ENCODE measurements at regions not wholly inside any gene's neighbourhood (a gene's known extent, or its start where the extent isn't known, plus 50 kb on each side); places are given as distances from the start of the nearest gene placed in this dataset.

GRCh38 chr3:134300520-134300919 is 49.9 kb upstream of the RYK start:
- TF ChIP-seq, protein P1, sequence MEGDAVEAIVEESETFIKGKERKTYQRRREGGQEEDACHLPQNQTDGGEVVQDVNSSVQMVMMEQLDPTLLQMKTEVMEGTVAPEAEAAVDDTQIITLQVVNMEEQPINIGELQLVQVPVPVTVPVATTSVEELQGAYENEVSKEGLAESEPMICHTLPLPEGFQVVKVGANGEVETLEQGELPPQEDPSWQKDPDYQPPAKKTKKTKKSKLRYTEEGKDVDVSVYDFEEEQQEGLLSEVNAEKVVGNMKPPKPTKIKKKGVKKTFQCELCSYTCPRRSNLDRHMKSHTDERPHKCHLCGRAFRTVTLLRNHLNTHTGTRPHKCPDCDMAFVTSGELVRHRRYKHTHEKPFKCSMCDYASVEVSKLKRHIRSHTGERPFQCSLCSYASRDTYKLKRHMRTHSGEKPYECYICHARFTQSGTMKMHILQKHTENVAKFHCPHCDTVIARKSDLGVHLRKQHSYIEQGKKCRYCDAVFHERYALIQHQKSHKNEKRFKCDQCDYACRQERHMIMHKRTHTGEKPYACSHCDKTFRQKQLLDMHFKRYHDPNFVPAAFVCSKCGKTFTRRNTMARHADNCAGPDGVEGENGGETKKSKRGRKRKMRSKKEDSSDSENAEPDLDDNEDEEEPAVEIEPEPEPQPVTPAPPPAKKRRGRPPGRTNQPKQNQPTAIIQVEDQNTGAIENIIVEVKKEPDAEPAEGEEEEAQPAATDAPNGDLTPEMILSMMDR (IDR thresholded peaks at IDR 0.05 in 2 of 3, conservative IDR thresholded peaks at IDR 0.05 in 1 of 3; ENCODE audit: borderline replicate concordance in 1 of 3, insufficient read depth in 1 of 3, low read depth in 2 of 3, low read length in 2 of 3): peak in 2 of 3 experiments; percentile 32 to 38; a peak in 4 of 6 replicates
- TF ChIP-seq SP1 (IDR thresholded peaks at IDR 0.05; ENCODE audit: low read depth): no peak
- TF ChIP-seq POLR2AphosphoS5 (IDR thresholded peaks at IDR 0.05; ENCODE audit: low read depth, low read length): no peak
- no peak for TF ChIP-seq EZH2 (IDR thresholded peaks at IDR 0.05)
- TF ChIP-seq, protein P2, sequence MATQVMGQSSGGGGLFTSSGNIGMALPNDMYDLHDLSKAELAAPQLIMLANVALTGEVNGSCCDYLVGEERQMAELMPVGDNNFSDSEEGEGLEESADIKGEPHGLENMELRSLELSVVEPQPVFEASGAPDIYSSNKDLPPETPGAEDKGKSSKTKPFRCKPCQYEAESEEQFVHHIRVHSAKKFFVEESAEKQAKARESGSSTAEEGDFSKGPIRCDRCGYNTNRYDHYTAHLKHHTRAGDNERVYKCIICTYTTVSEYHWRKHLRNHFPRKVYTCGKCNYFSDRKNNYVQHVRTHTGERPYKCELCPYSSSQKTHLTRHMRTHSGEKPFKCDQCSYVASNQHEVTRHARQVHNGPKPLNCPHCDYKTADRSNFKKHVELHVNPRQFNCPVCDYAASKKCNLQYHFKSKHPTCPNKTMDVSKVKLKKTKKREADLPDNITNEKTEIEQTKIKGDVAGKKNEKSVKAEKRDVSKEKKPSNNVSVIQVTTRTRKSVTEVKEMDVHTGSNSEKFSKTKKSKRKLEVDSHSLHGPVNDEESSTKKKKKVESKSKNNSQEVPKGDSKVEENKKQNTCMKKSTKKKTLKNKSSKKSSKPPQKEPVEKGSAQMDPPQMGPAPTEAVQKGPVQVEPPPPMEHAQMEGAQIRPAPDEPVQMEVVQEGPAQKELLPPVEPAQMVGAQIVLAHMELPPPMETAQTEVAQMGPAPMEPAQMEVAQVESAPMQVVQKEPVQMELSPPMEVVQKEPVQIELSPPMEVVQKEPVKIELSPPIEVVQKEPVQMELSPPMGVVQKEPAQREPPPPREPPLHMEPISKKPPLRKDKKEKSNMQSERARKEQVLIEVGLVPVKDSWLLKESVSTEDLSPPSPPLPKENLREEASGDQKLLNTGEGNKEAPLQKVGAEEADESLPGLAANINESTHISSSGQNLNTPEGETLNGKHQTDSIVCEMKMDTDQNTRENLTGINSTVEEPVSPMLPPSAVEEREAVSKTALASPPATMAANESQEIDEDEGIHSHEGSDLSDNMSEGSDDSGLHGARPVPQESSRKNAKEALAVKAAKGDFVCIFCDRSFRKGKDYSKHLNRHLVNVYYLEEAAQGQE (IDR thresholded peaks at IDR 0.05; ENCODE audit: low read depth): no peak
- no peak for TF ChIP-seq POLR2A (IDR thresholded peaks at IDR 0.05; ENCODE audit: borderline replicate concordance, extremely low read depth, insufficient read depth, insufficient read length)
- no peak for TF ChIP-seq JUND (IDR thresholded peaks at IDR 0.05)

All from HCT116 (cell line).